Neural progenitor cell (in vitro differentiated cells): ENCODE measurements at regions not wholly inside any gene's neighbourhood (a gene's known extent, or its start where the extent isn't known, plus 50 kb on each side); places are given as distances from the start of the nearest gene placed in this dataset.

ENCODE experiments used
- EZH2 ChIP-seq: fragments of 200-600 bp; sonication (generic); IDR thresholded peaks from 2 replicates; pipeline ENCODE4 v1.6.1; 2017; ENCODE audit warnings: antibody characterized with exemption, mild to moderate bottlenecking, moderate library complexity
- TF ChIP-seq, protein P1 (sequence below): fragments of 200-600 bp; sonication (generic); IDR thresholded peaks from 2 replicates; pipeline ENCODE4 v1.5.1; 2017; ENCODE audit warnings: antibody characterized with exemption, mild to moderate bottlenecking

DNA sequence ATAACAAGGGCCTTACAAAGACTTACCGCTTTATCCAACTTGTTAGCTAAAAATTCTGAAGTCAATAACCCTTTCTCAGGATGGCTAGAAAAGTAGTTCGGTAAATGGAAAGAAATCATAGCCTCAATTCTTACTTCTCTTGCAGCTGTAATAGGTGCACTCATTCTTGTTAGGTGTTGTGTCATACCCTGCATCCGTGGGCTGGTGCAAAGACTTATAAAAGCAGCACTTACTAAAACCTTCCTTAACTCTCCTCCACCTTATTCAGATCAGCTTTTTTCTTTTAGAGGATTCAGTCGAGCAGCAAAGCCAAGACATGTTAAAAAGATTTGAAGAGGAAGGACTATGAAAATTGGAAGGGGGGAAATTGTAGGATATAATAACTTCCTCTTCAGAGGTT, 238.2 kb upstream of the DIO3 start:
- no peak for TF ChIP-seq EZH2
- TF ChIP-seq, protein P1, sequence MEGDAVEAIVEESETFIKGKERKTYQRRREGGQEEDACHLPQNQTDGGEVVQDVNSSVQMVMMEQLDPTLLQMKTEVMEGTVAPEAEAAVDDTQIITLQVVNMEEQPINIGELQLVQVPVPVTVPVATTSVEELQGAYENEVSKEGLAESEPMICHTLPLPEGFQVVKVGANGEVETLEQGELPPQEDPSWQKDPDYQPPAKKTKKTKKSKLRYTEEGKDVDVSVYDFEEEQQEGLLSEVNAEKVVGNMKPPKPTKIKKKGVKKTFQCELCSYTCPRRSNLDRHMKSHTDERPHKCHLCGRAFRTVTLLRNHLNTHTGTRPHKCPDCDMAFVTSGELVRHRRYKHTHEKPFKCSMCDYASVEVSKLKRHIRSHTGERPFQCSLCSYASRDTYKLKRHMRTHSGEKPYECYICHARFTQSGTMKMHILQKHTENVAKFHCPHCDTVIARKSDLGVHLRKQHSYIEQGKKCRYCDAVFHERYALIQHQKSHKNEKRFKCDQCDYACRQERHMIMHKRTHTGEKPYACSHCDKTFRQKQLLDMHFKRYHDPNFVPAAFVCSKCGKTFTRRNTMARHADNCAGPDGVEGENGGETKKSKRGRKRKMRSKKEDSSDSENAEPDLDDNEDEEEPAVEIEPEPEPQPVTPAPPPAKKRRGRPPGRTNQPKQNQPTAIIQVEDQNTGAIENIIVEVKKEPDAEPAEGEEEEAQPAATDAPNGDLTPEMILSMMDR, result no peak
